Right lobe of liver (tissue), 6 donors: ENCODE measurements at regions not wholly inside any gene's neighbourhood (a gene's known extent, or its start where the extent isn't known, plus 50 kb on each side); places are given as distances from the start of the nearest gene placed in this dataset.

Experiments
- ATAC-seq, 4 donors: fragments of 200-7000 bp; cut with Tn5 transposase; one replicate each; pipeline ENCODE4 v1.9.1; 2020; ENCODE audit warnings: mild to moderate bottlenecking in 4 of 4, moderate library complexity in 4 of 4
- DNase-seq, 3 donors: peaks; one replicate each; pipeline ENCODE4 v3.0.0-alpha.2; 2020
- H3K27ac ChIP-seq, 3 donors: fragments of 200-600 bp; one replicate each; pipeline ENCODE4 v1.8.0; 2022
- H3K27me3 ChIP-seq, 2 donors: fragments of 200-600 bp; one replicate each; pipeline ENCODE4 v1.8.0; 2022
- H3K36me3 ChIP-seq, 4 donors: fragments of 200-600 bp; sonication (generic) in 1 of 4; one replicate each; pipeline versions ENCODE4 v1.5.1 to v1.8.0; 2017 to 2022; ENCODE audit warnings: control low read depth in 1 of 4
- H3K4me1 ChIP-seq, 4 donors: fragments of 200-600 bp; sonication (generic) in 1 of 4; one replicate each; pipeline versions ENCODE4 v1.5.1 to v1.8.0; 2017 to 2022; ENCODE audit warnings: control low read depth in 1 of 4
- H3K4me3 ChIP-seq, 3 donors: fragments of 200-600 bp; one replicate each; pipeline ENCODE4 v1.8.0; 2022
- H3K9me3 ChIP-seq, 4 donors: fragments of 200-600 bp; sonication (generic) in 1 of 4; one replicate each; pipeline versions ENCODE4 v1.5.1 to v1.8.0; 2017 to 2022; ENCODE audit warnings: control low read depth in 1 of 4
- CTCF ChIP-seq, 4 donors: fragments of 200-600 bp in 3 of 4; fragments of 450-650 bp in 1 of 4; IDR thresholded peaks; one replicate each; pipeline versions ENCODE4 v1.5.1 to v1.8.0; 2016 to 2022; ENCODE audit warnings: antibody characterized with exemption in 4 of 4, mild to moderate bottlenecking in 2 of 4
- POLR2A ChIP-seq: fragments of 450-650 bp; IDR thresholded peaks from one replicate; pipeline ENCODE4 v1.6.1; 2017; ENCODE audit warnings: antibody characterized with exemption, mild to moderate bottlenecking
- WGBS: methylation state at CpG from one replicate; pipeline ENCODE4 v1.1.6; 2018; ENCODE audit warnings: low coverage, low lambda C conversion rate; ENCODE audit not compliant: insufficient coverage; ENCODE audit errors: missing lambda C conversion rate; 5-methylcytosine and 5-hydroxymethylcytosine counted together
- intact Hi-C, 2 donors: fragments of 100-400 bp; cut with DNase I; formaldehyde crosslinking; loops; one replicate each; pipeline versions ENCODE4 v1.11.2 to v1.14.1; 2022
- donor health status: DM: no; HTN: yes; CAD: no.
- donor health status: DM: no; HTN: no; CAD: no.
- donor health status: DM: no; HTN: no; CAD: no.
- donor health status: DM: no; HTN: yes; CAD: no.
- donor health status: DM: no; HTN: yes; CAD: no.

- intact Hi-C loops, result no loop called here
- TF ChIP-seq POLR2A (no peak), CTCF (IDR thresholded peaks at IDR 0.05) (no peak)
- Histone ChIP-seq H3K4me3 (no peak overlapping the region), H3K27ac (no peak overlapping the region), H3K27me3 (no peaks in the 10 kb centered on the region), H3K4me1 (no peaks in the 10 kb centered on the region), H3K9me3 (no peaks in the 10 kb centered on the region), H3K36me3 (no peaks in the 10 kb centered on the region)
- 47% methylated on average over 2 of the region's 2 CpGs for WGBS
- ATAC-seq, result no peak
- DNase-seq, result no peak
Measured at GRCh38 chr12:76199808-76200207, 115.3 kb upstream of the NAP1L1 start.

GRCh38 chr12:76198839-76199238 lies 114.4 kb upstream of the NAP1L1 start:
- ATAC-seq (no peak), DNase-seq (no peak)
- Histone ChIP-seq H3K4me1 (no peaks in the 10 kb centered on the region), H3K4me3 (no peak overlapping the region), H3K27me3 (no peaks in the 10 kb centered on the region), H3K36me3 (no peaks in the 10 kb centered on the region), H3K9me3 (no peaks in the 10 kb centered on the region), H3K27ac (no peak overlapping the region)
- intact Hi-C loops, result no loop called here
- WGBS, result 86% methylated on average over 1 of the region's 1 CpG
- TF ChIP-seq CTCF (IDR thresholded peaks at IDR 0.05) (no peak), POLR2A (no peak)

GRCh38 chr12:76197283-76197682 lies 112.8 kb upstream of the NAP1L1 start:
- ATAC-seq (no peak), DNase-seq (no peak)
- H3K27ac ChIP-seq, result no peak overlapping the region
- H3K4me3 ChIP-seq, result no peak overlapping the region
- H3K27me3 ChIP-seq, result no peaks in the 10 kb centered on the region
- no peaks in the 10 kb centered on the region for H3K4me1 ChIP-seq
- no peaks in the 10 kb centered on the region for H3K9me3 ChIP-seq
- TF ChIP-seq POLR2A (no peak), CTCF (IDR thresholded peaks at IDR 0.05) (no peak)
- no peaks in the 10 kb centered on the region for H3K36me3 ChIP-seq
- WGBS, result 70% methylated on average over 5 of the region's 5 CpGs
- intact Hi-C loops, result no loop called here

- TF ChIP-seq POLR2A (no peak), CTCF (IDR thresholded peaks at IDR 0.05) (no peak)
- no peak for ATAC-seq
Measured at GRCh38 chr12:76195920-76196319, 111.4 kb upstream of the NAP1L1 start.

GRCh38 chr12:76194724-76195123 lies 110.2 kb upstream of the NAP1L1 start:
- intact Hi-C loops, result no loop called here

More at GRCh38 chr12:76195920-76196319, 111.4 kb upstream of the NAP1L1 start:
- Histone ChIP-seq H3K4me3 (no peak overlapping the region), H3K4me1 (no peaks in the 10 kb centered on the region), H3K9me3 (no peaks in the 10 kb centered on the region), H3K36me3 (no peaks in the 10 kb centered on the region), H3K27me3 (no peaks in the 10 kb centered on the region), H3K27ac (no peak overlapping the region)
- DNase-seq, result no peak
- intact Hi-C loops, result no loop called here
- WGBS, result 38% methylated on average over 1 of the region's 1 CpG

More at GRCh38 chr12:76194724-76195123, 110.2 kb upstream of the NAP1L1 start:
- TF ChIP-seq CTCF (IDR thresholded peaks at IDR 0.05) (no peak), POLR2A (no peak)
- no peak for ATAC-seq
- Histone ChIP-seq H3K36me3 (no peaks in the 10 kb centered on the region), H3K9me3 (no peaks in the 10 kb centered on the region), H3K4me1 (no peaks in the 10 kb centered on the region), H3K27ac (no peak overlapping the region), H3K27me3 (no peaks in the 10 kb centered on the region), H3K4me3 (no peak overlapping the region)
- no peak for DNase-seq
